ENCODE measurements at regions not wholly inside any gene's neighbourhood (a gene's known extent, or its start where the extent isn't known, plus 50 kb on each side); places are given as distances from the start of the nearest gene placed in this dataset.

GRCh38 chr9:14401911-14402310, 88.0 kb upstream of the NFIB start (continued):
- TF ChIP-seq CTCF (conservative IDR thresholded peaks at IDR 0.05; ENCODE audit: low read depth in 2 of 2) (no peak), POLR2AphosphoS5 (IDR thresholded peaks at IDR 0.05; ENCODE audit: low read depth) (no peak)

GRCh38 chr9:14400658-14400995, 86.7 kb upstream of the NFIB start:
- H3K9me2 ChIP-seq (ENCODE audit: insufficient read depth): no peaks in the 10 kb centered on the region; the same call in 1 of the 2 replicates
- Mint-ChIP-seq H3K27me3 (ENCODE audit: insufficient read depth, low read depth, poor library complexity) (no peaks in the 10 kb centered on the region), H3K4me1 (peaks cover 16% of the 10 kb centered on the region), H3K4me3 (no peak overlapping the region), H3K36me3 (ENCODE audit: low read depth) (no peaks in the 10 kb centered on the region), H3K27ac (peak overlapping the region; percentile 58; the same call in 1 of the 2 replicates), H3K9me3 (no peaks in the 10 kb centered on the region)
- H3F3A ChIP-seq (replicated peaks; ENCODE audit: low read depth): no peaks in the 10 kb centered on the region
- ATAC-seq: peak; percentile 97
- no peaks in the 10 kb centered on the region for H4K20me1 ChIP-seq (replicated peaks; ENCODE audit: insufficient read depth)
- H3K27ac ChIP-seq (ENCODE audit: low read depth): no peak overlapping the region
- peak overlapping the region; percentile 23; the same call in 1 of the 2 replicates for H2AFZ ChIP-seq
- H3K4me2 ChIP-seq: 0 out of 2 replicates have a peak overlapping the region, but pooled peaks have one; percentile 4
- H3K4me1 ChIP-seq (ENCODE audit: insufficient read depth): peaks cover 13% of the 10 kb centered on the region; the same call in 1 of the 2 replicates
- no peak overlapping the region for H3K4me3 ChIP-seq
- peak; percentile 88 for DNase-seq (ENCODE audit: low spot score)
- H3K36me3 ChIP-seq (ENCODE audit: insufficient read depth): no peaks in the 10 kb centered on the region
- no peaks in the 10 kb centered on the region for H3K79me2 ChIP-seq (replicated peaks; ENCODE audit: insufficient read depth)
- no peaks in the 10 kb centered on the region for H3K27me3 ChIP-seq (ENCODE audit: insufficient read depth)
- TF ChIP-seq ETS1 (IDR thresholded peaks at IDR 0.05): no peak
- peak; percentile 10; the same call in 1 of the 2 replicates for TF ChIP-seq NANOG (IDR thresholded peaks at IDR 0.05; ENCODE audit: borderline replicate concordance)
- TF ChIP-seq REST (IDR thresholded peaks at IDR 0.05; ENCODE audit: unreplicated experiment): peak; percentile 19
- no peak for TF ChIP-seq ZNF114 (CRISPR knock-in tag; IDR thresholded peaks at IDR 0.05)
- TF ChIP-seq STAT1 (IDR thresholded peaks at IDR 0.05; ENCODE audit: unreplicated experiment): no peak
- peak; percentile 60 for TF ChIP-seq CREB1 (CRISPR knock-in tag; IDR thresholded peaks at IDR 0.05; ENCODE audit: low read depth)
- TF ChIP-seq EZH2phosphoT487 (IDR thresholded peaks at IDR 0.05; ENCODE audit: unreplicated experiment): no peak
- no peak for TF ChIP-seq POLR2AphosphoS5 (IDR thresholded peaks at IDR 0.05; ENCODE audit: low read depth)
- TF ChIP-seq ZNF462 (CRISPR knock-in tag; IDR thresholded peaks at IDR 0.05): peak; percentile 52; the same call in 1 of the 2 replicates
- TF ChIP-seq EZH2 (IDR thresholded peaks at IDR 0.05; ENCODE audit: low read depth, unreplicated experiment): no peak
- TF ChIP-seq JUNB (IDR thresholded peaks at IDR 0.05; ENCODE audit: unreplicated experiment): no peak
- no peak for TF ChIP-seq ZNF331 (CRISPR knock-in tag; IDR thresholded peaks at IDR 0.05; ENCODE audit: low read depth)
